ENCODE measurements at regions not wholly inside any gene's neighbourhood (a gene's known extent, or its start where the extent isn't known, plus 50 kb on each side); places are given as distances from the start of the nearest gene placed in this dataset.

DNA sequence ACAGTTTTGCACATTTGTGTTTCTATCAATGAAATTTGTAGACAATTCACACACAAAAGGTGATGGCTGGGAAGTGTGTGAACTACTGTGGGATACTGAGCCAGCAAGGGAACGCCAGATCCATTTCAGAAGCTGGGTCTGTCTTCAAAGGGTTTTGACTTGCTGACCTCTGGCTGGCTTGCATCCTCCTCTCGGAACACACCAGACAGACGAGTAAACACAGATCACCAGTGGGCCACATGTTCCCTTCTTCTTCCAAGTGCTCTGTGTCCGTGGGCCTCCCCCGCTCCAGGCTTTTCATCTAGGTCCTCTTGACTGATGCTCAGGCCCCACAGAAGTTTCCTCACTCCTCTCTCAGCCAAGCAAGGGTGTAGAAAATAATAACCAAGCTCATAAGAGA is 122.2 kb upstream of the OSR1 start:
- DNase-seq (ENCODE audit: extremely low spot score, insufficient read length, low read depth) = no peak
- FAIRE-seq = no peak

DNA sequence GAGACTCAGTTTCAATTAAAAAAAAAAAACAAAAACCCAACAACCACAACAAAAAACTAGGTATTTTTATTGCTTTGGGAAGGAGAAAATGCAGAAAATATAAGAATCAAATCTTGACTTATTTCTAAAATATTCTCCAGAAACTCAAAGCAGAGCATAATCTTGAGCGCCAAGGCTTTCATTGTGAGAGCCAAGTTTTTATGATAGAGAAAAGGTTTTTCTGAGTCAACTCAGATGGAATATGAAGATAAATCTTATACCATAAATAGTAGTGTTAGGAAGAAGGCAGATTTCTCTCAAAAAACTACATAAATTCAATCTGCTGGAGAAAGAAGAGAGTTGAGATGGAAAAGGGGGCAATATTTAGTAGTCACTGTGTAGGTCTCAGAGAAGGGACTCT is 121.2 kb upstream of the OSR1 start:
- FAIRE-seq (no peak), DNase-seq (ENCODE audit: extremely low spot score, insufficient read length, low read depth) (no peak)

DNA sequence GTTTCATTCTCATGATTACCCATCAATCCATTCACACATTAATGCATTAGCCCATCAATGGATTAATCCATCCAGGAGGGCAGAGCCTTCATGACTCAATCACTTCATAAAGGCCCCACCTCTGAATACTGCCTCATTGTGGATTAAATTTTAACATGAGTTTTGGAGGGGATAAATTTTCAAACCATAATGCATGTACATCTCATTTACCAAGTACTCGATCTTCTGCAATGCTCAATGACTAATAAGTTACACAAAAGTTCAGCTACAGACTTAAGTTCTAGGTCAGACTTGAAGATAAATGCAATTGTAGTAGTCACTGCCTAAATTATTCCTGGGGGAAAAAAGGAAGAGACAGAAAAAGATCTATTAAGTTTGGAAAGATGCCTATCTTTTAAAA is 120.0 kb upstream of the OSR1 start:
- DNase-seq (ENCODE audit: extremely low spot score, insufficient read length, low read depth) (no peak), FAIRE-seq (no peak)

DNA sequence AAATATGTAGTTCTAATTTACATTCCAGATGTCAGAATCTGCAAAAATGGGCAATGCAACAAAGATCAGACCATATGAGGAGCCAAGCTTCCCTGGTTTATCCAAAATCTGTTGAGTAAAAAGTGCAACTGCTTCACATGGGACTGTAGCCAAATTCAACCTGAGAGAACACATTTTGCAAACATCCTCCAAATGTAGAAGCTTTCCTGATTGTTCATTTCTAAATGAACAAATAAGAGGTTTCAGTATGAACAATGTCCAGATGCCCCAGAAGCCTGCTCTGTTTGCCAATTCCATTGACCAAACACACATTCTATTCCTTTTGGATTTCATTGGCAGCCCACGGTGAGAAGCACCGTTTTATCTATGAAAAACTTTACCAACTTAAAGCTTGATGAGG is 117.9 kb upstream of the OSR1 start:
- DNase-seq (ENCODE audit: extremely low spot score, insufficient read length, low read depth) (no peak), FAIRE-seq (no peak)

DNA sequence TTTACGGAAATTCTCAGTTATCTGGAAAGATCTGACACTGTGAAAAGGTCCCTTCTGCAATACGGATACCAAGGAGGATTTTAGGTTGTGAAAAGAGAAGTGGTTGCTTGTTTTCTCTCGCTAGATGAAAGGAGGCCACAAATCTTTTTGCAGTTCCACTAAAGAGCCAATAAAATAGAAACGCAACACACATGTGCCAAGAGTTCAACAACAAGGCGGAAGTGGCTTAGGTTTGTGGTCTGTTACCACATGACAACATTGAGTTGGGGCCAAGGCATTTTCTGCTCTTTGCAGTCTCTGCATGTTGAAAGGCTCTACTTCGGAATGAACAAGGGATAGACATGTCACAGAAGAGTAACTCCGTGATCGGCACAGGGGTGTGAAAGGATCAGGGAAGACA is 115.7 kb upstream of the OSR1 start:
- FAIRE-seq = peak; percentile 60

DNA sequence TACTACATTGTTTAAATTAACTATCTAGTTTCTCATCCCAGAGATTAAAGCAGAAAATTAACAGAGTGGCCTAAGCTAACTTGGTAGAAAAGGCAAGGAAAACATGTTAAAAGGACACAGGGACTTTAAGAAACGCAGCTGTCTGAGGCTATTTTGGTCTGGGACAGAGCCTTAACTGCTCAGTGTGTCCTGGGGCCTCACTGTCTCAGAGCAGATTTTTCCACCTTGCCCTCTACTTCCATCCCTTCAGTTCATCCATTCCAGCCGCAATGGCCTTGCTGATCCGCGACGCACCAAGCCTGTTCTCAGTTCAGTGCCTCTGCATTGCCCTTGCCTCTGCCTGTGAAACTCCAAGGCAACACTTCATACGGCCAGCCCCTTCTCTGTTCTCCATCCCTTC is 114.9 kb upstream of the OSR1 start:
- FAIRE-seq = no peak
- no peak for DNase-seq (ENCODE audit: extremely low spot score, insufficient read length, low read depth)

More for the DNA sequence above, 115.7 kb upstream of the OSR1 start:
- DNase-seq (ENCODE audit: extremely low spot score, insufficient read length, low read depth) = no peak

DNA sequence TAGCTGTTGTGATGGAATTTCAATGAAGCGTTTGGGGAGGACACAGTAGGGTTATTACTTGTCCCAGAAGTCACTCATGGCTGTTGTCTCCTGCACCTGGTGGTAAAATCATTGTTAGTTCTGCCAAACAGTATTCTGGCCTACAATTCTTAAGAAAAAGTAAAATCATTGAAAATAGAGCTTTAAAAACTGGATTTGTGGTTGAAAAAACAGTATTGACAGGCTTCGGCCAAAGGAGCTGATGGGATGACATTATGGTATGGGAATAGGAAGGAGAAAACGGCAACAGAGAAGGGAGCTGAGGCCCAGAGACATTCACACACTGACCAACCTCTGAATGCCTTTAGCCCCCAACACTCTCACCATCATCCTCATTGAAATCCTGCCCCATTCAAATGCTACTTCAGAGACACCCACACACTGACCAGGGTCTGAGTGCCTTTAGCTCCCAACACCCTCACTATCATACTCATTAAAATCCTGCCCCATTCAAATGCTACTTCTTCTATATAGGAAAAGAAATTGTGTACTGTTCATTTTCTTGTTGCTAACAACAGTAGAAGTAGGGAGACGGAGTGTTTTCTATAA is 114.1 kb upstream of the OSR1 start:
- FAIRE-seq = no peak

DNA sequence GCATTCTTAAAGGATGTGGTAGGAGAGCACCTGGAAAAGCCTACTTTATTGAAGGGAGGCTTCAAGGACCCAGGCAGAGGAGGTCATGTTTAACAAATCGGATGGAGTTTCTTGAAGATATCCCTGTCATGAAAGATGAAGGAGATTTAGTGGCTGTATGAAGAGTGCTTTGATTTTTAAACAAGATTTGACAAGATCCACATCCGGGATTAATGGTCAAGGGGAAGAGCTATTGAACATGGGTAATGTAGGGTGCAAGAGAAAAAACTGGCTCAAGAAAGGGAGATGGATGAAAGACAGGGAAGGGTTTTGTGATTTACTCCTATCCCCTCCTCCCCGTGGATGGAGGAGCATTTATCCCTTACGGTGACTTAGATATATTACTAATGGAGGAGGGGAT is 113.1 kb upstream of the OSR1 start:
- DNase-seq (ENCODE audit: extremely low spot score, insufficient read length, low read depth) (no peak), FAIRE-seq (no peak)

More for the DNA sequence above, 114.1 kb upstream of the OSR1 start:
- DNase-seq (ENCODE audit: extremely low spot score, insufficient read length, low read depth) = no peak

DNA sequence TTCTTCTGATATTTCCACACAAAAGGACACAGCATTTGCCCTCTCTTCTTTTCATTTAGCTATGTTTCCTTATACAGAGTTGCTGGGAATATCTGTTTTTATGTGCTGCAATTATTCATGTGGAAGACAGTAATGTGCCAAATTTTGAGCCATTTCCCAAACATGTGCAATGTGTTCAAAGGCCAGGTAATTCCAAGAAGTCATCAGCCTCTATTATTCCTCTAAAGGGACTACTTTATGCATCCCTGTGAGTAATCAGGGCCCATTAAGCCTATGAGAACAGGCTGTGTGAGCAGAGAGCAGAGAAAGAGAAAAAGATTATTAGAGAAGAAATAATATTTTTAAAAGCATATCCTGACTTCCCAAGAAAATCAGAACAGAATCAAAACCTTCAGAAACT is 107.6 kb upstream of the OSR1 start:
- DNase-seq (ENCODE audit: extremely low spot score, insufficient read length, low read depth) (no peak), FAIRE-seq (no peak)

DNA sequence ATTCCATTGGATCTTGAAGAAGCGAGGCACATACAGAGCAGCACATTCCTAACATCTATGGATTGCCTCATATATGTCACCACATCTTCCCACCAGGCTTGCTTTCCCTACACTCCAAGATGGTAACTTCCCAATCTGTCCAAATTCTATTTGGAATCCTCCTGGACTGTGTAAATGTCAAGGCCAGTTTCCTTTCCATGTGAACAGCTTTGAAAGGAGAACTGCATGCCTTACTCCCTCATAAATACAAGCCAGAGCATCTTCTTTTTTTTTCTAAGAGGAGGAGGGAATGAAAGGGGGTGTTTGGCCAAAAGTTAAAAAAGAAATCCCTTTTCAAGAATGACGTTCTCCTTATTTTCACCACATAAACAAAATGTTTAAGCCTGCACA is 103.8 kb upstream of the OSR1 start:
- DNase-seq (ENCODE audit: extremely low spot score, insufficient read length, low read depth) (no peak), FAIRE-seq (no peak)

DNA sequence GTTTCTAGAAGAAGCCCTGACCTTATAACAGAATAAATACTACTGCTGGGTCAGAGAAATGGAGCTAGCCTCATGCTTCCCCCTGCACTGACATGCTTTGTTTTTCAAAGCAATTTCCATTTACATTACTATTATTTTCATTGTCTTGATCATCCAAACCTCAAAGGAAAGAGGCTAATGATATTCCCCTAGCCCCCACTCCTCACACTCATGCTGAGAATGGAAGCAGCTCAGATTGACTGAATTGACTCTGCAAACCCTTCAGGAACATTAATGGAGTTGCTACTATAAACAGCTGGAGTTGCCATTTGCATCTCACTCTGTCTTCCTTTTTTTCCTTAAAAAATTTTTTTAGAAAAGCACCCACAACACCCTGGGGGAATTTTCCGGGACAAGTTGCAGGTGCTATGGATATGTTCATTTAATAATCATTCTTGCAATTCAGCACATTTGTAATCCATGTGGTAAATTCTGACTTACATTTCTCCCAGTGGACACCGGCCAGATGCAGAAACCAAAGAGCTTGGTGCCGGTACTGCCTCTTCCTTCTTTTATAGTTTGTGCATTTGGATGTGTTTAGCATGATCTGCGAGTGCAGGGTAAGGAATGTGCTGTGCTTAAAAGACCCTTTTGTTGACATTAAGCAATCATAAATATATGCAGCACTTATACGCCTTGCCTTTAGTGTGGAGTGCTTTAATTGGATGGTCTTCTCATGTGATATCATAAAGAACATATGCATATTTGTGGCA is 103.3 kb upstream of the OSR1 start:
- DNase-seq (ENCODE audit: extremely low spot score, insufficient read length, low read depth) (no peak), FAIRE-seq (no peak)

DNA sequence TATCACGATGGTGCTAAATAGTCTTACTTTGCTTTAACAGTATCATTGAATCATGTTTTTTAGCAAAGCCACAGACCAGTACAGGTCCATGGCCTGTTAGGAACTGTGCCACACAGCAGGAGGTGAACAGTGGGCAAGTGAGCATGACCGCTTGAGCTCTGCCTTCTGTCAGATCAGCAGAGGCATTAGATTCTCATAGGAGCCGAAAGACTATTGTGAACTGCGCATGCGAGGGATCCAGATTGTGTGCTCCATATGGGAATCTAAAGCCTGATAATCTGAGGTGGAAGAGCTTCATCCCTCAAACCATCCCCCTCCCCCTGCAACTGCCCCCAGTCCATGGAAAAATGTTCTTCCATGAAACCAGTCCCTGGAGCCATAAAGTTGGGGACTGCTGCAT is 102.3 kb upstream of the OSR1 start:
- FAIRE-seq = no peak

DNA sequence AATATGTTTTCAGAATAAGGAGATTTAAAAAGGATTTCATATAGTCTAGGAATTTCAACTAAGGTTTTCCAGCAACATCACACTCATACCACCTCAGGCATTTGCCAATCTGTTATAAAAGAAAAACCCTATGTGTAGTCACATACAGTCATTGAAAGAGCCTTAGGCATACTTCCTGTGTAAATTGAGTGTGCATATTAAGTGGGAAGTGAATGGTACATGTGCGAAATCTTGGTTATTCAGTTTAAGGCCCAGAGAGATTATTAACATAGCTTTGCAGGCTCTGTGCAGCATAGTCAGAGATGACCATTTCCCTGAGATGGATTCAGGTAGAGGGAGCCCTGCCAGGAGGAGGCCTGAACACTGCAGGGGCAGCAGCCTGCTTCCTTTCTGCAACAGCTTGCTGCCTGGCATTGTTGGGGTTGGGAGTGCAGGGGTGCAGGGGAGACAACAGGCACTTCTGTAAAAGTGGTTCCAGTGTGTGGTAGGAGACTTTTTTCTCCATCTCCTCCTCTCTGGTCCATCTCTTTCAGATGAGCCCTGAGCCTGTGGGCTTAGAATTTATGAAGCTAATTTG is 100.1 kb upstream of the OSR1 start:
- DNase-seq (ENCODE audit: extremely low spot score, insufficient read length, low read depth) (no peak), FAIRE-seq (no peak)

More for the DNA sequence above, 102.3 kb upstream of the OSR1 start:
- no peak for DNase-seq (ENCODE audit: extremely low spot score, insufficient read length, low read depth)

DNA sequence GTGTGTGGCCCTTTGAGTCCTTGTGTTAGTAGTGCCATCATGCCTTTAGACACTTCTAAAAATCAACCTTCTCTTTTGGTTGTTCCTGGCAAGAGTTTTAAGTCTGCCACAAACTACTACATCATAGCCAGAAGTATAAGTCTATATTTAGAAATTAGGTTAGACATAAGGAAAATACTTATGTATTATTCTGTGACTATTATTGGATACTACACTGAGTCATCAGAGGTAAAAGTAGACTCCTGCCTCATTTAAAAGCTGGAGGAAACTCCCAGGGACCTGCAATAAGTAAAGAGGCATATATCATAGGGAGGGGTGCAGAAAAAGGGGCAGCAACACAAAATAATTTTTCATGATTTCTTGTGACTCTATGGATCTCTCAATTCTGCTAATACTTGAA is 99.4 kb upstream of the OSR1 start:
- FAIRE-seq (no peak), DNase-seq (ENCODE audit: extremely low spot score, insufficient read length, low read depth) (no peak)

DNA sequence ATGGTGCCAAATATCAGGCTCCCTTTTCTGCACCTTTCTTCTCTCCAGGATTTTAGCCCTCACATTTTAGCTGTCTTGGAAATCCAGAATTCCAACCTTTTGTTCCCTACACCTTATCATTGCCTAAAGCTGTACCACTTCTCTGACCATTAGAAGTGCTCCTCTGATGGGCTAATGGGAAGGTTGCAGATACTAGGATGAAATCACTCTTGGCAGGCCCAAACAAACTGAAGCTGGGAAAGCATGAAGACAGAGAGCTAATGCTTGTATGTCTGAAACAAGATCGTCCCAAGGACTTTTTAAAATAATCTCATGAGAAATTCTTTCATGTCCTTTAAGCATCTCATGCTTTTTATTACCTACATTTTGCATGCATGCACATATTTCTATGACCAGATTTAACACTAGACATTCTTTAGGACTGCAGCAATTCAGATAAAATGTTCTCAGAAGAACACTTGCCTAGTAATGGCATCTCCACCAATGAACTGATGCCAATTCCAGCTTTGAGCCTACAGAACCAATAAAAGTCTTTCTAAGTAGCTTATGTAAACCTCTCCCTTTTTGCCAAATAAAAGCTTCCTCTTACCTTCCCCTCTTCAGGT is 98.4 kb upstream of the OSR1 start:
- no peak for FAIRE-seq
- DNase-seq (ENCODE audit: extremely low spot score, insufficient read length, low read depth) = no peak

DNA sequence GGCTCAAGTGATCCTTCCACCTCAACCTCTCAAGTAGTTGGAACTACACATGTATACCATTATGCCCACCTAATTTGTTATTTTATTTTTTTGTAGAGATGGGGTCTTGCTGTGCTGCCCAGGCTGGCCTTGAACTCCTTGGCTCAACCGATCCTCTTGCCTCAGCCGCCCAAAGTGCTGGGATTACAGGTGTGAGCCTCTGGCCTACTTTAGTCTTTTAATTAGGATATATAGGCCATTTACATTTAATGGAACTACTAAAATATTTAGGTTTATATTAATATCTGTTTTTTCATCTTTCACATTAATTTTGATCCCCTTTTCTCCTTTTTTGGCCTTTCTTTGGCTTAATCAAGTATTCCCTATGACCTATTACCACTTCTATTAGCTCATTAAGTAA is 95.7 kb upstream of the OSR1 start:
- FAIRE-seq = no peak
- no peak for DNase-seq (ENCODE audit: extremely low spot score, insufficient read length, low read depth)

DNA sequence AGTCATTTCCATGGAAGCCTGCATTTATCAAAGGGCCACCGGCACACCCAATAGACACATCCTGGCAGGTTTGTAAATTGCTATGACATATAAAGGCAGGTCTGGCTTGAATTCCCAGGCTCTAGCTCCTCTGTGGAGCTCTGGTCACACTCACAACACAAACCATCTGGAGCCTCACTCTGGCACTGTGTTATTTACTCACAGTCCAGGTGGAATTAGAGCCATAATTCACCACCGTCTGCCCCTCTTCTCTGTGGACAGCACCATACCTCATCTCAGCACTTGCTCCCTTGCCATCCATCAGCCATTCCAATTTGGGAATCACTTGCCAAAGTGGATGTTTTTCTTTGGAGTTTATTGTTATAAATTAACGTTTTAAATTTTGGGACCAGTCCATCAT is 84.3 kb upstream of the OSR1 start:
- DNase-seq (ENCODE audit: extremely low spot score, insufficient read length, low read depth) (no peak), FAIRE-seq (no peak)

DNA sequence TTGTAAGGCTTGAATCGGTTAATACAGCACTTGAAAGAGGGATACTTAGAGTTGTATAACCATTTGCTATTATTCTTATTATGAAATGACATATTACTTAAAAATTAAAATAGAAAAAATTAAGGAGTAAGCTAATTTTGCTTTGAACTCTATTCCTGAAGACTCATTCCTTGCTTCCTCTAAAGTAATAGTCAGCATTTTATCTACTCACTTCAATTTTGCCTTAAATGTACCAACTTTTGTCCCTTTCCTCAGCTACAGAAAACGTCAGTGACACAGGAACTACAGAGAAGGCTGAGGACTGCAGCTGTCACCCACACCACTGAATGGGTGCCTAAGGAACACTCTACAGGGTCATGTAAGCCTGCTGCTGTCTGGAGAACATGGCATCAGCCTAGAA is 80.7 kb upstream of the OSR1 start:
- no peak for FAIRE-seq
- DNase-seq (ENCODE audit: extremely low spot score, insufficient read length, low read depth) = no peak

DNA sequence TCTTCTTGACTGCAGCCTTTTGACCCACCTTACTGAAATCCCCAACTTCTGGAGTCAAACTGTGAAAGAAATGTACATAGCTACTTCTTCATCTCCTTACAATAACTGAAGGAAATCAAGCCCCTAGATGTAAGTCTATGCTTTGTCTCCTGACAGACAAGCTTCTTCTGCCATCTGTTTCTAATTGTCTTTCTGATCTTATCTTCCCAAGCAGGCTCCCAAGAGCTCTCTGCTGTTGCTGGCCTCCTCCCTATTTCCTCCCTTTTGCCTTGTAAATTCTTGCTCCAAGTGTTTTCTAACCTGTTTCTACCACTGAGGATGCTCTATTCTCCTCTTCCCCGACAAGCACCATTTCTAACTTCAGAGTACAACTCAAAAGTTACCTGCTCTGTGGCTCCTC is 77.4 kb upstream of the OSR1 start:
- DNase-seq (ENCODE audit: extremely low spot score, insufficient read length, low read depth) (no peak), FAIRE-seq (no peak)

DNA sequence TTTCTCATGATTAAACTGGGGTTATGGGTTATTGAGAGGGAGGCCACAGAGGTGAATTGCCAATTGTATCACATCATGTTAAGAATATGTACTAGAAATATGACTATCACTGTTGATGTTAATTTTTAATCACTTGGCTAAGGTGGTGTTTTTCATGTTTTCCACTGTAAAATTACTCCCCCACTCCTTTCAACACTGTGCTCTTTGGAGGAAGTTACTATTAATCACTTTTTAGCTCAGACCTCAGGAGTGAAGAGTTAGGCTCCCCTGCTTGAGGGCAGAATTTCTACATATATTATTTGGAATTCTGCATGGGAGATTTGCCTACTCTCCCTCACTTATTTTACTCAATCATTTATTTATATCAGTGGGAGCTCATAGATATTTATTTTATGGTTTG is 76.0 kb upstream of the OSR1 start:
- DNase-seq (ENCODE audit: extremely low spot score, insufficient read length, low read depth) (no peak), FAIRE-seq (no peak)

DNA sequence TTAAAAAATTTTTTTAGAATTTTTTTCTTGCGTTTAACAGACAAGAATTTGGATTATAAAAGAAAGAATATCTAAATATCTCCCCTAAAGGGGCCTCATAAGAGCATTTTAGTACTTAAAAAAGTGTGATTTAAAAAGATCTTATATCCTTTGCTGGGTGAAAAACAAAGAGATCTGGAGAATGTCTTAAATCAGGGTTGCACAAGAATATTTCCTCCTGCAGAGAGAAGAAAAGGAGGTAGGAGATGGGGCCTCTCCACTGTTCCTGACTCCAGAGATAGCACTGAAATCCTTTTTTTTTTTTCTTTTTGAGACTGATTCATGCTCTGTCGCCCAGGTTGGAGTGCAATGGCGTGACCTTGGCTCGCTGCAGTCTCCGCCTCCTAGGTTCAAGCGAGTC is 68.5 kb upstream of the OSR1 start:
- DNase-seq (ENCODE audit: extremely low spot score, insufficient read length, low read depth) = no peak
- no peak for FAIRE-seq

Data from GM18507 (cell line).